Middle frontal gyrus (tissue), 1 donor: ENCODE measurements at regions not wholly inside any gene's neighbourhood (a gene's known extent, or its start where the extent isn't known, plus 50 kb on each side); places are given as distances from the start of the nearest gene placed in this dataset.

Experiments
- DNase-seq: peaks from one replicate; pipeline ENCODE4 v3.0.0-alpha.2; 2015; ENCODE audit warnings: low spot score; ENCODE audit errors: extremely low spot score

DNA sequence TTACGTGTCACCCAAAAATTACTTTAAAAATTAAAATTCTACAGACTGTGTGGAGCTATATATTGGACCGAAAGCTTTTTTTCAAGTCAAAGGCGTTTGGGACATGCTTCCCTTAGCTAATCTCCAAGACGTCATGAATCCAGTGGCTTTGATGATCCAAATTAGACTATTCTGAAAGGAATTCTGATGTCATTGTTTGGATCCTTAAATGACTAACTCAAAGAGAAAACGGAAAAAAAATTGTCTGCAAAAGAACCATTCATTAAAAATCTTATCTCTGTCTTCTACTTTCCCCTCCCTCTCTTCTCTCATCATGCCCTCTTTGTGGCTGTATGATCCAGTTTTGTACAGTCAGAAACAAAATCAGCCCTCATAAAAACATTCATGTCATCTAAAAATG, 161.8 kb downstream of the ETV1 start:
- no peak for DNase-seq

GRCh38 chr7:13829231-13829630, 160.2 kb downstream of the ETV1 start:
- no peak for DNase-seq

GRCh38 chr7:13829914-13830900, 159.3 kb downstream of the ETV1 start:
- no peak for DNase-seq

DNA sequence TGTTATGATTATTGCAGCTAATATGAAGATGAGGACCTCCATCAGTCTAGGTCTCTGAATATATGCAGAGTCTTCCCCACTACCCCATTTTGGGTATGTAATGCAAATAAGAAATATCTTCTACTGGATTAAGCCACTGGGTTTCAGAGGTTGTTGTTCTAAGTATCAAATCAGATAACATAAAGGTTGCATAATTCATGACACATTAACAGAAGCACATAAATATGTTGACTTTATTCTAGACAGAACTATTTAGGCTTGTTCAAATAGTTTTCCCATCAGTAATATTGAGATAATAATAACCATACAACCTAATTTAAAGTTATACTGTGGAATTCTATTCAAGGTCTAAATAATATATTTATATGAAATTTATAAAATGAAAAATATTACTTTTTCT, 157.1 kb downstream of the ETV1 start:
- no peak for DNase-seq

GRCh38 chr7:13834328-13834761, 155.1 kb downstream of the ETV1 start:
- no peak for DNase-seq

- DNase-seq: no peak
Measured at GRCh38 chr7:13835442-13835841, 154.0 kb downstream of the ETV1 start.

DNA sequence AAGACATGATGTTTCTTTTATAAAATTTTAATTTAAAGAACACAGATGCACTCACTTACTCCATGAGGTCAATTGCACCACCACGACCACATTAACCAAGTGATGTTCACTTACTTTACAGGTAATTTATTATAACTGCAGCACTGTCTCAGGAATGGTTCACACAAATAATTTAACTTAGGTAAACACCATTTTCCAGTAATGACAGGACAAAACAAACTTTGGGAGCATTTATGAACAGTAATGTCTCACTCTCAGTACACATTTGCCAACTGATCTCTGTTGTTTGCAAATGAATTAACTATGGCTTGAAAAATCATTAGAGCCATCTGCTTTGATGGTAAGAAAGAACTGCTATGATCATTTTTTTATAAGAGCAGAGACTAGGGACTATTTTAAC, 150.4 kb downstream of the ETV1 start:
- no peak for DNase-seq
